IPS DF 6.9 (cell line): ENCODE measurements at regions not wholly inside any gene's neighbourhood (a gene's known extent, or its start where the extent isn't known, plus 50 kb on each side); places are given as distances from the start of the nearest gene placed in this dataset.
"Not testable (repeated sequence)": the region's sequence is repeated elsewhere in the genome, so short reads cannot be mapped to it uniquely, and the experiment has no call there.

Experiments used
- DNase-seq: peaks from one replicate; pipeline ENCODE4 v3.0.0-alpha.2; 2013; ENCODE audit warnings: low read depth, low spot score
- H3K27ac ChIP-seq: one replicate; pipeline ENCODE4 v1.5.1; 2013; ENCODE audit warnings: low read length, control low read depth
- H3K27me3 ChIP-seq: 2 replicates; pipeline ENCODE4 v1.6.1; 2013; ENCODE audit warnings: mild to moderate bottlenecking, low read length; ENCODE audit not compliant: control insufficient read depth, insufficient read depth
- H3K36me3 ChIP-seq: 2 replicates; pipeline ENCODE4 v1.6.1; 2013; ENCODE audit warnings: low read length; ENCODE audit not compliant: control insufficient read depth, insufficient read depth
- H3K4me1 ChIP-seq: 2 replicates; pipeline ENCODE4 v1.6.1; 2013; ENCODE audit warnings: low read length; ENCODE audit not compliant: control insufficient read depth, insufficient read depth
- H3K4me3 ChIP-seq: 2 replicates; pipeline ENCODE4 v1.5.1; 2013; ENCODE audit warnings: mild to moderate bottlenecking, low read length
- H3K9me3 ChIP-seq: 2 replicates; pipeline ENCODE4 v1.6.1; 2013; ENCODE audit warnings: low read length, inconsistent platforms; ENCODE audit not compliant: control insufficient read depth, insufficient read depth
- WGBS: extraction: QIAGEN DNeasy Blood & Tissue Kit; methylation state at CpG from one replicate; pipeline ENCODE4 v1.1.7; 2013; ENCODE audit warnings: mixed read lengths, missing lambda C conversion rate; ENCODE audit not compliant: insufficient read length, insufficient coverage; 5-methylcytosine and 5-hydroxymethylcytosine counted together

- DNase-seq, result no peak
- H3K27ac ChIP-seq, result no peak overlapping the region
- H3K9me3 ChIP-seq, result peaks cover 10% of the 10 kb centered on the region
- H3K4me1 ChIP-seq, result no peaks in the 10 kb centered on the region
- no peaks in the 10 kb centered on the region for H3K27me3 ChIP-seq
- WGBS, result no CpG with 5 or more reads among the region's 35 CpGs
- no peaks in the 10 kb centered on the region for H3K36me3 ChIP-seq
- H3K4me3 ChIP-seq, result no peak overlapping the region
These were observed 445.5 kb downstream of the TMEM121 start for GRCh38 chr14:105971593-105972500.

- Histone ChIP-seq H3K9me3 (peaks cover 12% of the 10 kb centered on the region), H3K36me3 (no peaks in the 10 kb centered on the region), H3K27me3 (no peaks in the 10 kb centered on the region), H3K4me1 (no peaks in the 10 kb centered on the region), H3K4me3 (no peak overlapping the region), H3K27ac (no peak overlapping the region)
- no CpG with 5 or more reads among the region's 6 CpGs for WGBS
- no peak for DNase-seq
These were observed 448.5 kb downstream of the TMEM121 start for GRCh38 chr14:105974902-105975301.

- no peaks in the 10 kb centered on the region for H3K36me3 ChIP-seq
- no peak overlapping the region for H3K27ac ChIP-seq
- no CpG with 5 or more reads among the region's 26 CpGs for WGBS
- no peaks in the 10 kb centered on the region for H3K4me1 ChIP-seq
- H3K9me3 ChIP-seq, result peaks cover 16% of the 10 kb centered on the region
- H3K27me3 ChIP-seq, result no peaks in the 10 kb centered on the region
- no peak for DNase-seq
- H3K4me3 ChIP-seq, result no peak overlapping the region
These were observed 452.4 kb downstream of the TMEM121 start for GRCh38 chr14:105978618-105979295.

- no peak overlapping the region for H3K4me3 ChIP-seq
- H3K4me1 ChIP-seq, result no peaks in the 10 kb centered on the region
- H3K27ac ChIP-seq, result no peak overlapping the region
- H3K27me3 ChIP-seq, result no peaks in the 10 kb centered on the region
- no CpG with 5 or more reads among the region's 9 CpGs for WGBS
- DNase-seq, result no peak
- no peaks in the 10 kb centered on the region for H3K36me3 ChIP-seq
- H3K9me3 ChIP-seq, result peaks cover 16% of the 10 kb centered on the region
These were observed 453.1 kb downstream of the TMEM121 start for GRCh38 chr14:105979446-105979845.

GRCh38 chr14:105980224-105980623 lies 453.8 kb downstream of the TMEM121 start:
- H3K36me3 ChIP-seq, result no peaks in the 10 kb centered on the region
- no peaks in the 10 kb centered on the region for H3K27me3 ChIP-seq
- H3K4me3 ChIP-seq, result no peak overlapping the region
- WGBS, result no CpG with 5 or more reads among the region's 10 CpGs
- H3K4me1 ChIP-seq, result no peaks in the 10 kb centered on the region
- H3K9me3 ChIP-seq, result peaks cover 14% of the 10 kb centered on the region
- DNase-seq, result no peak
- H3K27ac ChIP-seq, result no peak overlapping the region

GRCh38 chr14:105981517-105982302 lies 455.3 kb downstream of the TMEM121 start:
- no CpG with 5 or more reads among the region's 8 CpGs for WGBS
- peaks cover 12% of the 10 kb centered on the region for H3K9me3 ChIP-seq
- not testable (repeated sequence) for DNase-seq, H3K27ac ChIP-seq, H3K4me1 ChIP-seq, H3K27me3 ChIP-seq, H3K36me3 ChIP-seq, H3K4me3 ChIP-seq

GRCh38 chr14:105982664-105983063 lies 456.3 kb downstream of the TMEM121 start:
- H3K36me3 ChIP-seq, result no peaks in the 10 kb centered on the region
- no peaks in the 10 kb centered on the region for H3K27me3 ChIP-seq
- H3K4me1 ChIP-seq, result no peaks in the 10 kb centered on the region
- WGBS, result no CpG with 5 or more reads among the region's 8 CpGs
- no peak overlapping the region for H3K4me3 ChIP-seq
- H3K9me3 ChIP-seq, result peaks cover 14% of the 10 kb centered on the region
- H3K27ac ChIP-seq, result no peak overlapping the region
- DNase-seq, result no peak

- H3K4me3 ChIP-seq, result no peak overlapping the region
- H3K9me3 ChIP-seq, result peaks cover 10% of the 10 kb centered on the region
- DNase-seq, result no peak
- H3K27ac ChIP-seq, result no peak overlapping the region
- H3K36me3 ChIP-seq, result no peaks in the 10 kb centered on the region
- H3K4me1 ChIP-seq, result no peaks in the 10 kb centered on the region
- no peaks in the 10 kb centered on the region for H3K27me3 ChIP-seq
- no CpG with 5 or more reads among the region's 2 CpGs for WGBS
These were observed 460.5 kb downstream of the TMEM121 start for GRCh38 chr14:105986894-105987284.

GRCh38 chr14:105987563-105987962 lies 461.2 kb downstream of the TMEM121 start:
- Histone ChIP-seq H3K27ac (no peak overlapping the region), H3K4me1 (no peaks in the 10 kb centered on the region), H3K9me3 (peaks cover 8% of the 10 kb centered on the region), H3K27me3 (no peaks in the 10 kb centered on the region), H3K4me3 (no peak overlapping the region), H3K36me3 (no peaks in the 10 kb centered on the region)
- WGBS, result no CpG with 5 or more reads among the region's 4 CpGs
- DNase-seq, result no peak

GRCh38 chr14:105989566-105990302 lies 463.4 kb downstream of the TMEM121 start:
- H3K27ac ChIP-seq, result no peak overlapping the region
- no peak overlapping the region for H3K4me3 ChIP-seq
- no peaks in the 10 kb centered on the region for H3K36me3 ChIP-seq
- H3K9me3 ChIP-seq, result peaks cover 5% of the 10 kb centered on the region
- no peaks in the 10 kb centered on the region for H3K27me3 ChIP-seq
- DNase-seq, result no peak
- no CpG with 5 or more reads among the region's 2 CpGs for WGBS
- no peaks in the 10 kb centered on the region for H3K4me1 ChIP-seq
